ENCODE measurements at regions not wholly inside any gene's neighbourhood (a gene's known extent, or its start where the extent isn't known, plus 50 kb on each side); places are given as distances from the start of the nearest gene placed in this dataset.

DNA sequence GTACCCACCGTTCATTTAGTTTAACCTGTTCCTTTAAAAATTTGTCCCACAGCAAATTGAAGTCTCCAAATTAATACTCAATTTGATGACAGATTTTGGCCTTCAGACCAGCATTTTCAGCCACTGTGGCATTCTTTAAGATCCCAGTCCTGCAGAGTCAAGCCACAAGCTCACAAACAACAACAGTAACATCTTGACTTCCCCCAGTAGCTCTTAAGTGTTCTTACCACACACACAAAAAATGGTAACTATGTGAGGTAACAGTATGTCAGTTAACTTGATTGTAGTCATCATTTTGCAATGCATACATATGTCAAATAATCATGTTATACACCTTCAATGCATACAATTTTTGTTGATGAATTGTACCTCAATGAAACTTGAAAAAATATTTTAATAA is 247.9 kb downstream of the LURAP1L start:
- TF ChIP-seq, protein P1, sequence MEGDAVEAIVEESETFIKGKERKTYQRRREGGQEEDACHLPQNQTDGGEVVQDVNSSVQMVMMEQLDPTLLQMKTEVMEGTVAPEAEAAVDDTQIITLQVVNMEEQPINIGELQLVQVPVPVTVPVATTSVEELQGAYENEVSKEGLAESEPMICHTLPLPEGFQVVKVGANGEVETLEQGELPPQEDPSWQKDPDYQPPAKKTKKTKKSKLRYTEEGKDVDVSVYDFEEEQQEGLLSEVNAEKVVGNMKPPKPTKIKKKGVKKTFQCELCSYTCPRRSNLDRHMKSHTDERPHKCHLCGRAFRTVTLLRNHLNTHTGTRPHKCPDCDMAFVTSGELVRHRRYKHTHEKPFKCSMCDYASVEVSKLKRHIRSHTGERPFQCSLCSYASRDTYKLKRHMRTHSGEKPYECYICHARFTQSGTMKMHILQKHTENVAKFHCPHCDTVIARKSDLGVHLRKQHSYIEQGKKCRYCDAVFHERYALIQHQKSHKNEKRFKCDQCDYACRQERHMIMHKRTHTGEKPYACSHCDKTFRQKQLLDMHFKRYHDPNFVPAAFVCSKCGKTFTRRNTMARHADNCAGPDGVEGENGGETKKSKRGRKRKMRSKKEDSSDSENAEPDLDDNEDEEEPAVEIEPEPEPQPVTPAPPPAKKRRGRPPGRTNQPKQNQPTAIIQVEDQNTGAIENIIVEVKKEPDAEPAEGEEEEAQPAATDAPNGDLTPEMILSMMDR (IDR thresholded peaks at IDR 0.05): no peak
- TF ChIP-seq POLR2A (IDR thresholded peaks at IDR 0.05): no peak

Measured in heart left ventricle (tissue), 13 donors.